GM19099 (cell line): ENCODE measurements at regions not wholly inside any gene's neighbourhood (a gene's known extent, or its start where the extent isn't known, plus 50 kb on each side); places are given as distances from the start of the nearest gene placed in this dataset.

Experiments used
- POLR2A ChIP-seq: IDR thresholded peaks from 3 replicates; pipeline ENCODE4 v1.6.1; 2011; ENCODE audit warnings: low read depth; ENCODE audit not compliant: insufficient read length; ENCODE audit errors: extremely low read depth

DNA sequence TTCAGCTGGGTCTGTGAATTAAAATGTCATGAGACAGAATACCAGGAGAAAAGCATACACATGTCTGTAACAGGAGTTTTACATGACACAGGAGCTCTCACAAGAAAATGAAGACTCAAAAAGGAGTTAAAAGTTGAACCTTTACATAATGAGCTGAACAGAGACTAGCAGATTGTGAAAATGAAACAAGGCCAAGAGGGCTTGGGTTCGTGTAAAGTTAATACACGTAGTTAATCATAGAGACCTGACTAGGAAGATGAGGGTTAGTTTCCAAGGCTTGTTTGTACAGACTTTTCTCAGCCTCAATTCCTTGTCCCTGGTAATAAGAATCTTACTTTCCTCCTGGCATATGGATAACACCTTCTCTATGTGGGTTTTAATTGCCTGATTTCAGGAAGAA, 1294.0 kb downstream of the MAT2B start:
- TF ChIP-seq POLR2A = no peak

DNA sequence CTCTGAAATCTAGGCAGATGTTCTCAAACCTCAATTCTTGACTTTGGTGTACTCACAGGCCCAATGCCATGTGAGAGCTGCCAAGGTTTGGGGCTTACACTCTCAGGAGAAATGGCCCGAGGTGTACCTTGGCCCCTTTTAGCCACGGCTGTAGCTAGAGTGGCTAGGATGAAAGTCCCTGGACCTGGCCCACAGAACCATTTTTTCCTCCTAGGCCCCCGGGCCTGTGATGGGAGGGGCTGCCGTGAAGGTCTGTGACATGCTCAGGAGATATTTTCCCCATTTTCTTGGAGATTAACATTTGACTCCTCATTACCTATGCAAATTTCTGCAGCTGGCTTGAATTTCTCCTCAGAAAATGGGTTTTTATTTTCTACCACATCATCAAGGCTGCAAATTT, 1296.5 kb downstream of the MAT2B start:
- no peak for TF ChIP-seq POLR2A

DNA sequence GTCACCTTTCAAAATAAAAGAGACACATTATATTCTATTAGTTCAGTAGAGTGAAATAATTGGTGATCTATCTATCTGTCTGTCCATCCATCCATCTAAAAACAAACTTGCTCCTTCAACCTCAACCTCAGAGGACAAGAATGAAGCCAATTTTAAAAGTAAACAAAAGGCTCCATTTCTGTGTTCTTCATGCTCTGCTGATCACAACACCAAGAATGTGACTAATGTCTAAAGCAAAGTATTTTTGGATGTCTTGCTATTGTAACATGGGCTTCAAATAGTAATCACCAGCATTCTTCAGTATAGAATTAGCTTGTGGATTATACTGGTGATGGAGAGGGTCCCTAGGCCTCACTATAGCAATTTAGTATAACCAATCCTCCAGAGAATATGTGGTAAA, 1304.4 kb downstream of the MAT2B start:
- TF ChIP-seq POLR2A = no peak

DNA sequence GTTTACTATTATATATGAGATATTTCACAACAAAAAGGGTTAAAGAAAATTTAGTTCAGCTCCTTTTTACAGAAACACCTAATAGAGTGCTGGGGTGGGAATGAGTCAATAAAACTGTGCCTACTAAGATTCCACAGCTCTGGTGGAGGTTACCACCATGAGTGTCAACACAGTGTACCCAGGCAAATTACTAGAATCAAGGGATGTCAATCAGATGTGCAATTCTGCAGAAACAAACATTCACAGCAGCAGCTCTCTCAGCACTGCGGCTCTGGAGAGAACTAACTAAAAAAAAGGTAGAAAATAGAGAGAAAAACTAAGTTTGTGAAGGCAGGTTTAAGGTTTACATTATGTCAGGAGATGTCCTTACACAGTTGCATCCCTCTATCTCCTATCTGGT, 1313.0 kb downstream of the MAT2B start:
- no peak for TF ChIP-seq POLR2A

DNA sequence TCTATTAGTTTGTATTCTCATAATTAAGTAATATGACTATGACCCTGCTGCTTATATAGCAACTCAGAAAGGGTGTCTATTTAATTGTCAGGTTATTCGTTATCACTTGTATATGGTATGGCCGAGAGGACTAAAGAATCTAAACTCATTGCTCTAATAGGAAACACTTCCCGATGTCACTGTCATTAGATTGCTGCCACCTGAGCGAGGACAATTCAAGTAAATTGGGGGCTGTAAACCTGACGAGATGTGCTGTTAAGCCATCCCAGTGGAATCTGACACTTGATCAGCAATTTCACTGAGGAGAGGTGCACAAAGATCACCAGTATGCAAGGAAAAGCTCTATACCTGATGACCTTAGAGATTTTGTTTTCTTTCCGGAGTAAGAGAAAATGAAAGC, 1319.3 kb downstream of the MAT2B start:
- no peak for TF ChIP-seq POLR2A

DNA sequence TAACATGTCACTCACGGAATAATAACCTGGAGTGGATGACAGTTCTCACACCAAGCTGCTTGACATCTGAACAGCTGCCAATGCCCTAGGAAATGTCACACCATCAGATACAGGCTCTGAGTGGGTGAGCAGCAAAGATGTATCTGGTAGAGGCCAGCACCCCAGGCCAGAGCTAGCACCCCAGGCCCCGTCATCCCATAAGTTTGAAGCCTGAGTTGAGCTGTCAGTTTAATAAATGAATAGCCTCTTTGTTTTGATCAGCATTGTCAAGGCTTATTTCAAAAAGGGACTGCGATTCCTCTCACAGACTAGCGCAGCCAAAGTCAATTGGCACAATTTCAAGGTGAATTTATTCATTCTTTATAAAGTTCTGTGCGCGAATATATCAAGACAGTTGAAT, 1327.1 kb downstream of the MAT2B start:
- TF ChIP-seq POLR2A = no peak

DNA sequence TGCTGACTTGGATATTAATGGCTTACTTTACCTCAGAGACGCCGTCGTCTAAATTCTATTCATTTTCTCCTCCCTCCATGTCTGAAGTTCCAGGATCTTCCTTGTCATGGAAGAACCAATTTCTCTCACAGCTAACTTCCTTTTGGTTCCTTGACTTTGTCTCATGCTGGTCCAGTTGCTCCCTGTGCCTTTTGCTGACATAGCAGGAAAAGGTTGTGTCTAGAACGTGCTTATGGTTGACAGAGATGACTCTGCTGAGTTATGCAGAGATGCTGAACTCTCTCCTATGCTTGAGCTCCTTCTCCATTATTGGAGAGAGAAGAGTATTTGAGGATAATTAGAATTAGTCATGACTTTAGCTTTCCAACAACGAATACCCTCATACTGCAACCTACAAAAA, 1338.9 kb downstream of the MAT2B start:
- TF ChIP-seq POLR2A = no peak

DNA sequence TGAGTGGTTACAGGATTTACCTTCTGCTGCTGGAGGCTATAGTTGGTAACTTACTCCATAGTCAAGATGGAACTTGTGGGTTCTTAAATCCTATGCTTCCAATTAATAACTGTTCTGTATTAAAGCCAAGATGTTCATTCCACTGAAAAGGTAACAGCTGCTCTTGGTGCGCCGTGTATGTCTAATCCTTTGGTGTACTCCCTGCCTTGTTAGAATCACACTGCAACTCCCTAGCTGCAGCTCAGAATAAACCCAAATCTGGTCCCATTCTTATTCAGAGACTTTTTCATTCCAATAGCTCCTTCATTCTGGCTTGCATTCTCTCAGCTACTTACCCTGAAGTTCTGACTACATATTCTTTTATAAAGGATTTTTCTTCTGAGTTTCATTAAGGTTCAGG, 1355.5 kb downstream of the MAT2B start:
- no peak for TF ChIP-seq POLR2A

DNA sequence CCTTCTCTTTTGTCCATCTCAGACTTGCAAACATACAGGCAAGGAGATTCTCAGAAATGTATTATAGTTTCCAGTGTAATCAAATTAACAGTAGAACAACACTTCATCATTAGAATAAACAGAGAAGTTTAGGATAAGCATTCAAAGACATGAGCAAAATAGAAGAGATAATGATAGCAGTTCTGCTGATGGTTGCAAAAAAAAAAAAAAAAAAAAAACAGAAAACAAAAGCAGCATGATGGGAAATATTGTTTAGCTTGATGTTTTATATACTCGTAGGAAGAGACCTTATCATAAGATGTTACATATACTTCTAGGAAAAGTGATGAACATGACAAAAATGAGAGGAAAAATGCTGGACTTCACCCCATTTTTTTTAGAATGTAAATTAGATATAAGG, 1356.2 kb downstream of the MAT2B start:
- no peak for TF ChIP-seq POLR2A

DNA sequence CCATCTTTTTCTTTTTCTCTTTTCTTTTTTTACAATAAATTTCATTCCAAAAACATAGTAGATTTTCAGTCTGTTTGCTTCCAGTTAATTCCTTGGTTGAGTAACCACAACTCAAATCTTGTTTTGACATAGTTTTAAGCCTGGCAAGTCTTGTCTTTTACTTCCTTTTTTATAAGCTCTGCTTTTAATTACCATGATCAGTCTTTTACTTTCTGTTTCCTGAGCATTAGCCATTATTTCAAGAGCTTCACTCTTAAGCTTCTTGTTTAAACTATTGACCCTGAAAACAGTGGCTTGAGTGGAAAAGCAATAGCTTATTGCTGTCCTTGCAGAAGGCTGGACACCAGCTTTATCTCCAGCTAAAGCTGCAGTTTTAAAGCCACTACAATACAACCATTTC, 1363.3 kb downstream of the MAT2B start:
- TF ChIP-seq POLR2A = no peak

DNA sequence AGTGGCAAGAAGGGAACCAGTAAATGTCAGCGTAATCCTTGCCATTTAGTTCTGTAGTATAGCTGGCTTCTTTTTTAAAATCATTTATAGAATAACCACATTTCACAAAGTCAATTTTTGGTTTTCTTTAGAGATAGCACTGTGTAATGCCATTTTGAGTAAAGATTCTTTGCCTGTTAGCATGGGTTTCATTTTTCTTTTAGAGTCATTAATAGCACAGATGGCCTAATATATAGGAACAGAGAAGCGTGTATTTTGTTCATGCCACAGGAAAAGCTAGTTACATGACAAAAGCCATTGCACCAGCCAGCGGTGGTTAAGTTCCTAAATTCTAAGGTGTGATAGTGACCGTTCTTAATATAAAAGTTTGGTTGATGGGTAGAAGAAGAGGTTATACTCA, 1363.9 kb downstream of the MAT2B start:
- no peak for TF ChIP-seq POLR2A

DNA sequence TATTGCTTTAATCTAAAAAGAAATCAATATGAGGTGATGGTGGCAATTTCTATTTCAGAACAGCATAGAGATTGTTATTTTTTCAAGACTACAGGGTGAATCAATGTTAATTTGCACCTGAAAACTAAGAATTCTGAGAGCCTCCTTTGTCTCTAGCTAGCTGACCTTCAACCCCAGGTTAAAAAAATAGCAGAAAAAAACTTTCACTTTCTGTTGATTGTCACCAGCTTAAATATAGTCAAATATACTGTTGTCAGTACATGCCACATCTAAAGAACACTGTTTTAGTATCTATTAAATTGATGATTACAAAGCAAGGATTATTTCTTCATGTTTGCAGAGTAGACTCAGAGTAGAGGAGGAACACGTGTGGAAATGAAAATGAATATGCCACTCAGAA, 1371.4 kb downstream of the MAT2B start:
- TF ChIP-seq POLR2A = no peak

DNA sequence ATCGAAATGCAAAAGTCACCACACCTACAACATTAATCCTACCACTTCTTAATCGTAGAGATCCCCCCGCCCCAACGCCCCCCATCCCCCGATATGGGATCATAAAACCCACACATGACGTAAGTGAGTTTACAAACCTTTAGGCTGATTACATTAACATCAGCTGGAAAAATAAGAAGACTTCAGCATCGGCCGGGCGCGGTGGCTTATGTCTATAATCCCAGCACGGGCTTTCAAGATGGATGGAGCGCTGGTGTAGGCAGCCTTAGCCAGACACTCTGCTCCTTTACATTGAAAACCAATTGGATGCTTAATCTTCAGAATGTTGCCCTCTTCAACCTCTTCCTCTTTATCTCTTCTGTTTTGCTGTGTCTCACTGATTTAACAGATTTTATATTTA, 1376.0 kb downstream of the MAT2B start:
- TF ChIP-seq POLR2A = no peak

DNA sequence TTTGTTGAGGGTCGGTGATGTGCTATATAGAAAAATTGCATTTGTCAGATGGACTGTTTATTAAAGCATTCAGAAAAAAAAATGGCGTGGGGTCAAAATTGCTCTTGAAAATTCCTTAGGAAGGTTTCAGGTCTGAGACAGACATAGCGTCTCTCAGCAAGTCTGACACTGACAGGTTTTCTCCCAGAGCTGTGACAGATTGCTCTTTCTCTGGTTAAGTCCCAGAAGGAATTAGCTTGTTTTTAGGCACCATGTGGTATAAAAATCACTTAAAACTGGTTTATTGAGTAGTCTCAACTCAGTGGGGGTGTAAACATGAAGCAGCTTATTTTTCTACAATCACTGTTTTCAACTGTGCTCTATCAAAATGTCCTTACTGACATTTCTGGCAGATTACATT, 1379.8 kb downstream of the MAT2B start:
- no peak for TF ChIP-seq POLR2A

DNA sequence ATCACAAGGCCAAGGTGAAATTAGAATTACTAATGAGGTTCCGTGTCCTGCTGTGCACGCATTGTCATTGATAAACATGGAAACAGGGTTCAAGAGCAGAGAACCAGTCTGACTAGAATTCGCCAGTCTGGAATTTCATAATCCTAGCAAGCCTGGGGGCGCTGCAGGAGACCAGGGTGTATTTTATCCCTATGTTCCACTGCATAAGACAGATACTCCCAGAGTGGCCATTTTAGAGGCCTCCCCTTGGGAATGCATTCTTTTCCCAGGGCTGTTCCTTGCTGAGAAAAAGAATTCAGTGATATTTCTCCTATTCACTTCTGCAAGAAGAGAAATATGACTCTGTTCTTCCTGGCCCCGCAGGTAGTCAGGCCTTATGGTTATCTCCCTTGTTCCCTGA, 1387.7 kb downstream of the MAT2B start:
- TF ChIP-seq POLR2A = no peak

DNA sequence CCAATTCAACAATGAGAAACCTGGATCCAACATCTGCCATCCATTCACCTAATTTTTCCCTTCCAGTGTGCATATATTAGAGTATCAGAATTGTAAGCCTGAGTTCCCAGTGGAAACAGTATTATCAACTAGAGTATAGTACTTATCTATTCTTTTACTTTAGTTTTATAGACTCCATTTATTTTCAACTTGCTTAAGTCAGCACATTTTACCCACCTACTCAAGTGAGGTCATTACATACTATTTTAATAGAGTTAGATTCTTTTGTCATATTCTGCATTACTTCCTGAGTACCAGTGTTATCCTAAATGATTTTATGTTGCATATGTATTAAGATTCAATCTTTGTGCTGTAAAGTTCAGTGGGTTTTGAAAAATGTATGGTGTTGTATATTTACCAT, 1393.3 kb downstream of the MAT2B start:
- no peak for TF ChIP-seq POLR2A

DNA sequence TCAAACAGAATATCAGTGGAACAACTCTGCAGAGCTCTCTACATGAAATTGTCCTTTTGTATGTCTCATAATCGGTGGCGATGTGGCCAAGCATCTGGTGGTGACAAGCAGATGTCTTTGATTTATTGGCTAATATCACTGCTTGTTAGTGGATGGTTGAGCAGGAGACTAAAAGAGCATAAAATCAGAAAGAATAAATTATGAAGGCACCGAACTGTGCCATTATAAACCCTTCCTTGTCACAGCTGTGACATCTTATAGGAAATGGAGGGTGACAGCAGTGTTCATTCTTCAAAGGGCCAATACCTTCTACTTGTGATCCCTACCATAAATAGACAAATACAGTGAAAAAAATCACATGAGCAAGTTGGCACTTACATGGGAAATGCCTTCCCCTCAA, 1404.3 kb downstream of the MAT2B start:
- no peak for TF ChIP-seq POLR2A

DNA sequence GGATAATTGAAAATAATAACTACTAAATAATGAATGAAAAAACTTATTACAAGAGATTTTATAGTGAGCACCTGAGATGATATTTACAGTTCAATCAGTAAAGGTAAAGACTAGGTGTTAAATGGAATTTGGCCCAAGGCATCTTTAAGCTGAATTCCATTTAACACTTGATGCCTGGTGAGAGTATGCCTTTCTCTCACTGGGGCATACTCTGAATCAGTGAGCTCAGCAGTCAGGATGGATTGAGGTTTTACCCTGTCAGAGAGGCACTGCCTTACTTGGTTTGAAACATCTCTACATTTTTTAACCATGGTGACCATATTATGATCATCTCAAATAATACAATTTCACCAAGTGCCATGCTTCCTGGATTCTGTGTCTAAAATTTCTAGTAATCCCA, 1416.3 kb downstream of the MAT2B start:
- TF ChIP-seq POLR2A = no peak
